ENCODE measurements at regions not wholly inside any gene's neighbourhood (a gene's known extent, or its start where the extent isn't known, plus 50 kb on each side); places are given as distances from the start of the nearest gene placed in this dataset.
A peak's percentile ranks its signal among the peaks of the same experiment; 100 is the strongest.
"Not testable (repeated sequence)": the region's sequence is repeated elsewhere in the genome, so short reads cannot be mapped to it uniquely, and the experiment has no call there.

DNA sequence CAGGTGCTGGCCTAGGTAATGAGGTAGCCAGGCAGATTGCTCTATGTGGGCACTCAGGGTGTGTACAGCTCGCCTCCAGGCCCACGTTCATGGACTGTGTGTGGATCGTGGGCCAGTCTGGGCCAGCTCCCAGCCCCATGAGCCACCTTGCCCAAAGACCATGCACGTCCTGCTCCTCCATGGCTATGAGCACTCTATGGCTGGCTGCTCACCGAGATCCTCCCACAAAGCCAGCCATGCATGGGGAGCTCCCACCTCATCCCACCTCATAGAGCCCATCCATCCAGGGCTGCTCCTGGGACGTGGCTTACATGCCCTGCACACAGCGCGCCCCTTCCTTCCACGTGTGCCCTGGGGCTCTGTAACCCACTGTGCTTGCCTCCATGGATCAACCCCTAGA, 262.5 kb upstream of the IRX1 start:
- no peaks in the 10 kb centered on the region for H3K27me3 Mint-ChIP-seq
- ATAC-seq = no peak
- ChIA-PET POLR2A (no interaction called here), CTCF (no interaction called here)
- no peak for DNase-seq
- H3K36me3 Mint-ChIP-seq (ENCODE audit: low read depth) = no peaks in the 10 kb centered on the region
- H3K27ac Mint-ChIP-seq = no peak overlapping the region
- peaks cover 4% of the 10 kb centered on the region for H3K9me3 Mint-ChIP-seq (ENCODE audit: low read depth)
- intact Hi-C loops (cut with DNase I, micrococcal nuclease) = no loop called here
- no peak overlapping the region for H3K4me3 Mint-ChIP-seq
- no peaks in the 10 kb centered on the region for H3K4me1 Mint-ChIP-seq

- H3K36me3 Mint-ChIP-seq (ENCODE audit: low read depth) = no peaks in the 10 kb centered on the region
- no peaks in the 10 kb centered on the region for H3K4me1 Mint-ChIP-seq
- DNase-seq (no peak), ATAC-seq (no peak)
- H3K4me3 Mint-ChIP-seq = no peak overlapping the region
- intact Hi-C loops (cut with DNase I, micrococcal nuclease) = no loop called here
- H3K27me3 Mint-ChIP-seq = no peaks in the 10 kb centered on the region
- POLR2A ChIA-PET = no interaction called here
- CTCF ChIA-PET = no interaction called here
- no peak overlapping the region for H3K27ac Mint-ChIP-seq
- H3K9me3 Mint-ChIP-seq (ENCODE audit: low read depth) = peaks cover 4% of the 10 kb centered on the region
These were observed 263.8 kb upstream of the IRX1 start for GRCh38 chr5:3331819-3332218.

GRCh38 chr5:3330442-3330841, 265.2 kb upstream of the IRX1 start:
- Mint-ChIP-seq H3K4me1 (no peaks in the 10 kb centered on the region), H3K36me3 (ENCODE audit: low read depth) (no peaks in the 10 kb centered on the region), H3K27ac (no peak overlapping the region), H3K4me3 (no peak overlapping the region), H3K9me3 (ENCODE audit: low read depth) (peaks cover 4% of the 10 kb centered on the region), H3K27me3 (no peaks in the 10 kb centered on the region)
- intact Hi-C loops (cut with DNase I, micrococcal nuclease) = no loop called here
- CTCF ChIA-PET = no interaction called here
- POLR2A ChIA-PET = no interaction called here
- DNase-seq (no peak), ATAC-seq (no peak)

DNA sequence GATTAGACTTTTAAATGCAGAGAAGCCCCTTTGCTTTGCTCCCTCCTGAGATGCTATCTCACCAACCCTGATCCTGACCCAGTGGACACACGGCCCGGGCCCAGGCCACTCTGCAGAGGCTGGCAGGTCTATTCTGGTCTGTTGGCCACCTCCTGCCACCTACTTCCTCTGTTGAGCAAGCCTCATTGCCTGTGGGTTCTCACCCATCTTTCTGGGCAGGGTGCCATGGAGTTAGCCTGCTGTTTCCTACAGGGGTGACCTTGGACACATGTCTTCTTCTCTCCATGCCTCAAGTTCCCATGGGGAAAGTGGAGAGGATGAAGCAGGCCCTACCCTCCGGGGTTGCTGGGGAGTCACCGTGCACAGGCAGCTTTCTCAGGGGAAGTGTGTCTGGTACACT, 266.2 kb upstream of the IRX1 start:
- ATAC-seq = no peak
- Mint-ChIP-seq H3K4me1 (no peaks in the 10 kb centered on the region), H3K4me3 (no peak overlapping the region), H3K27ac (no peak overlapping the region), H3K9me3 (ENCODE audit: low read depth) (peaks cover 2% of the 10 kb centered on the region), H3K36me3 (ENCODE audit: low read depth) (no peaks in the 10 kb centered on the region), H3K27me3 (no peaks in the 10 kb centered on the region)
- DNase-seq = no peak
- ChIA-PET CTCF (no interaction called here), POLR2A (no interaction called here)
- intact Hi-C loops (cut with DNase I, micrococcal nuclease) = no loop called here

DNA sequence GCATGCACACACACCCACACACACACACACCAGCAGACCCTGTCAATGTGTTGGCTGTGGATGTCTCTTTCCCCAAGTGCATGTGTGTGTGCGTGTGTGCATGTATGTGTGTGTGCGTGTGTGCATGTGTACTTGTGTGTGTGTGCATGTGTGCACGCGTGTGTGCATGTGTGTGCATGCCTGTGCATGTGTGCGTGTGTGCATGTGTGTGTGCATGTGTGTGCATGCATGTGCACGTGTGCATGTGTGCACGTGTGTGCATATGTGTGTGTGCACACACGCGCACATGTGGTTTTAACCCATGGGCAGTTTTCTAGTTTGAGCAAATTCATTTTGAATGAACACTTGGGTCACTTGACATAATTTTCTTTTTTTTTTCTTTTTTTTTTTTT, 268.8 kb upstream of the IRX1 start:
- Mint-ChIP-seq H3K4me1 (no peaks in the 10 kb centered on the region), H3K9me3 (ENCODE audit: low read depth) (peaks cover 2% of the 10 kb centered on the region), H3K27me3 (no peaks in the 10 kb centered on the region), H3K36me3 (ENCODE audit: low read depth) (no peaks in the 10 kb centered on the region), H3K27ac (no peak overlapping the region), H3K4me3 (no peak overlapping the region)
- DNase-seq = no peak
- ChIA-PET POLR2A (interaction anchor here (0.6 kb wide), 1 partner anchor 9 kb away, joined by 4 read pairs; no protein-coding TSS in a partner anchor), CTCF (no interaction called here)
- intact Hi-C loops (cut with DNase I, micrococcal nuclease) = no loop called here
- ATAC-seq = no peak

DNA sequence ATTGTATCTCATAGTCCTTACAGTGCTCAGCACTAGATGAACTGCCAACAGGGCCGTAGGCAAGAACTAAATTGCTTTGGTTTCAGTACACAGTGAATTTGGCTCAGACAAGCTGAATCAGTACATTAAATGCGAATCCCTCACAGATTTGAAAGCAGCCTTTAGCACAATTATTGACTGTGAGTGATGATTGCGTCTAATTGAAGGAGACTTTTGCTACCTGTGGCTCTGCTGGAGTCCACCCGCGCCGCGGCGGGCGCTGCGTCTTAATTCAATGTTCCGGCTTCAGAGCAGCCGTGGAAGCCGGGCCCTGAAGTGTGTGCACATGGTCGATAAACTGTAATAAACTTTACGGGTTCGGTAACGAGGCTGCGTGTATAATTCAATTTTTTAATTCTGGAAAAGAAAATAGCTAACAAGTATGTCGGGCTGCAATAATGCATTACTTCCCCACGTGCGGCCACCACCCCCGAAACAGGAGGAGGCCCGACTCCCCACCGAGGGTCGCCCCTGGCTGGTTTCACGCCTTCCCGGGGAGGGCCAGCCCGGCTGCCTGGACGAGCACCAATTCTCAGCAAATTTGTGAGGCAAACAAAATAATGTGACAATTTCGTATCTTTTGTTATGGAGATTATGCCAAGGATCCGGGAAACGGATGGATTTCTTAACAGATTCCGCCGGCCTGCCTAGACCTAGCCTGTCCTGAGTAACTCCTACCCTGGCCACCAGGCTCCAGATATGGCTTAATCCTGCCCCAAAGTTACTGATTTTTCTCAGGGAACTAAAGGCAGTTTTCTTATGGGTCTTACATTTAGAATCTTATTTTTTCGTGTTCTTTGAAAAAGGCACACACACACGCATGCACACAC, 269.4 kb upstream of the IRX1 start:
- ATAC-seq (no peak), DNase-seq (no peak)
- Mint-ChIP-seq H3K36me3 (ENCODE audit: low read depth) (no peaks in the 10 kb centered on the region), H3K27me3 (no peaks in the 10 kb centered on the region), H3K9me3 (ENCODE audit: low read depth) (no peaks in the 10 kb centered on the region), H3K4me1 (no peaks in the 10 kb centered on the region), H3K27ac (no peak overlapping the region), H3K4me3 (no peak overlapping the region)
- CTCF ChIA-PET = no interaction called here
- intact Hi-C loops (cut with DNase I, micrococcal nuclease) = no loop called here
- POLR2A ChIA-PET = interaction anchor here (0.6 kb wide), 1 partner anchor 10 kb away, joined by 4 read pairs; no protein-coding TSS in a partner anchor

DNA sequence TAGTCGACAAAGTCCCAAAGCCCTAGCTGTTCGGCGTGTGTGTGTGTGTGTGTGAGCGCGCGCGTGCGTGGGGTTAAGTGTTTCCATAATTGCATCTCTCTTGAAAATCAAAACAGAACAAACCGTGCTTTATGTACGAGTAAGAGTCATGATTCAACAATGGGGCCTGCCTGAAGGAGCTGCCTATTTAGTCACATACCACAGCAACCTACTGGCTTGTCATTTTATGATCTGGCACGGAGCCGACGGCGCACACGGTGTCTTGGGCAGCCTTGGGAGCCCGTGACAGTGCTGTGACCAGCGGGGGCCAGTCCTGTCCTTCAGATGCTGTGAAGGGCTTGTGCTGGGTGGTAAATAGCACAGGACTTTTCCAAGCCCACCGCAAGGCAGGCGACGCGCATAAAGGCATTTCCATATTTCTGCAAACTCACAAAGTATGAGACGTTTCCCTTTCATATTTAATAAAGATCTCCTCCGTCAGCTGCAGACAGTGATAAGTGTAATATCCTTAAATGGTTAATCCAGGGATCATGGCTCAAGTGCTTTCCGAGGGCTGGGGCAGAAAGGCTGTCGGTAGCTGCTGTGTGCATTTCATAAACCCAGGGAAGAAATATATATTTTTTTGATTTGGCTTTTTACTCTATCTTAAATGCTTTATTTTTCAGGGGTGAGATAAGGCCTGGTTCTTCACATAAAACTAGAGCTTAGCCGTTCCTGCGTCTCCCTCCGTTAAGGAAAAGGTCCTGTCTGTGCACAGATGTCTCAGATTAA, 270.2 kb upstream of the IRX1 start:
- ChIA-PET CTCF (no interaction called here), POLR2A (no interaction called here)
- Mint-ChIP-seq H3K9me3 (ENCODE audit: low read depth) (no peaks in the 10 kb centered on the region), H3K4me1 (no peaks in the 10 kb centered on the region), H3K27ac (no peak overlapping the region), H3K27me3 (no peaks in the 10 kb centered on the region), H3K4me3 (no peak overlapping the region), H3K36me3 (ENCODE audit: low read depth) (no peaks in the 10 kb centered on the region)
- intact Hi-C loops (cut with DNase I, micrococcal nuclease) = no loop called here
- ATAC-seq = no peak
- DNase-seq = no peak

- peak; percentile 8 for DNase-seq
- Mint-ChIP-seq H3K36me3 (ENCODE audit: low read depth) (no peaks in the 10 kb centered on the region), H3K27me3 (no peaks in the 10 kb centered on the region), H3K4me1 (no peaks in the 10 kb centered on the region), H3K4me3 (no peak overlapping the region), H3K27ac (no peak overlapping the region), H3K9me3 (ENCODE audit: low read depth) (no peaks in the 10 kb centered on the region)
- POLR2A ChIA-PET = no interaction called here
- intact Hi-C loops (cut with DNase I, micrococcal nuclease) = no loop called here
- no peak for ATAC-seq
- CTCF ChIA-PET = no interaction called here
These were observed 271.1 kb upstream of the IRX1 start for GRCh38 chr5:3324421-3325101.

DNA sequence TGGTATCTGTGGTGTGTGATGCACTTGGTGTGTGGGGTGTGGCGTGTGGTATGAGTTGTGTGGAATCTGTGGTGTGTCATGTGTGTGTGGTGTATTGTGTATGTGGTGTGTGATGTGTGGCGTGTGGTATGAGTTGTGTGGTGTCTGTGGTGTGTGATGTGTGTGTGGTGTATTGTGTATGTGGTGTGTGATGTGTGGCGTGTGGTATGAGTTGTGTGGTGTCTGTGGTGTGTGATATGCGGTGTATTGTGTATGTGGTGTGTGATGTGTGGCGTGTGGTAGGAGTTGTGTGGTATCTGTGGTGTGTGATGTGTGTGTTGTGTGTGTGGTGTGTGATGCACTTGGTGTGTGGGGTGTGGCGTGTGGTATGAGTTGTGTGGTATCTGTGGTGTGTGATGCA, 271.7 kb upstream of the IRX1 start:
- CTCF ChIA-PET; H3K27me3 Mint-ChIP-seq; POLR2A ChIA-PET; H3K4me1 Mint-ChIP-seq; H3K9me3 Mint-ChIP-seq (ENCODE audit: low read depth); ATAC-seq; DNase-seq; intact Hi-C loops (cut with DNase I, micrococcal nuclease); H3K4me3 Mint-ChIP-seq; H3K27ac Mint-ChIP-seq; H3K36me3 Mint-ChIP-seq (ENCODE audit: low read depth): not testable (repeated sequence)

- ATAC-seq (no peak), DNase-seq (no peak)
- H3K4me3 Mint-ChIP-seq = no peak overlapping the region
- intact Hi-C loops (cut with DNase I, micrococcal nuclease) = no loop called here
- no peaks in the 10 kb centered on the region for H3K4me1 Mint-ChIP-seq
- ChIA-PET POLR2A (no interaction called here), CTCF (no interaction called here)
- H3K27me3 Mint-ChIP-seq = no peaks in the 10 kb centered on the region
- H3K36me3 Mint-ChIP-seq (ENCODE audit: low read depth) = no peaks in the 10 kb centered on the region
- no peak overlapping the region for H3K27ac Mint-ChIP-seq
- H3K9me3 Mint-ChIP-seq (ENCODE audit: low read depth) = peaks cover 2% of the 10 kb centered on the region
These were observed 272.5 kb upstream of the IRX1 start for GRCh38 chr5:3323144-3323543.

- Mint-ChIP-seq H3K27ac (no peak overlapping the region), H3K36me3 (ENCODE audit: low read depth) (no peaks in the 10 kb centered on the region)
- POLR2A ChIA-PET = no interaction called here
These were observed 273.0 kb upstream of the IRX1 start for GRCh38 chr5:3322642-3323041.

GRCh38 chr5:3321923-3322322, 273.7 kb upstream of the IRX1 start:
- ATAC-seq = no peak
- Mint-ChIP-seq H3K36me3 (ENCODE audit: low read depth) (no peaks in the 10 kb centered on the region), H3K27me3 (no peaks in the 10 kb centered on the region), H3K9me3 (ENCODE audit: low read depth) (peaks cover 2% of the 10 kb centered on the region), H3K27ac (no peak overlapping the region), H3K4me3 (no peak overlapping the region), H3K4me1 (no peaks in the 10 kb centered on the region)
- no peak for DNase-seq
- POLR2A ChIA-PET = no interaction called here
- CTCF ChIA-PET = no interaction called here
- intact Hi-C loops (cut with DNase I, micrococcal nuclease) = no loop called here

More at GRCh38 chr5:3322642-3323041, 273.0 kb upstream of the IRX1 start:
- ATAC-seq = no peak
- Mint-ChIP-seq H3K9me3 (ENCODE audit: low read depth) (peaks cover 2% of the 10 kb centered on the region), H3K4me3 (no peak overlapping the region), H3K4me1 (no peaks in the 10 kb centered on the region), H3K27me3 (no peaks in the 10 kb centered on the region)
- intact Hi-C loops (cut with DNase I, micrococcal nuclease) = no loop called here
- DNase-seq = no peak
- CTCF ChIA-PET = no interaction called here

Data from activated CD4-positive, alpha-beta T cell treated with anti-CD3 and anti-CD28 coated beads for 36 hours (primary cell).